Endodermal cell (in vitro differentiated cells): ENCODE measurements at regions not wholly inside any gene's neighbourhood (a gene's known extent, or its start where the extent isn't known, plus 50 kb on each side); places are given as distances from the start of the nearest gene placed in this dataset.
"Not testable (repeated sequence)": the region's sequence is repeated elsewhere in the genome, so short reads cannot be mapped to it uniquely, and the experiment has no call there.

Source experiments
- DNase-seq: peaks from one replicate; pipeline ENCODE4 v3.0.0-alpha.2; 2017
- H3K27ac ChIP-seq: 2 replicates; pipeline ENCODE4 v1.5.1; 2013; ENCODE audit warnings: mild to moderate bottlenecking, low read depth, low read length, moderate library complexity
- H3K27me3 ChIP-seq: 2 replicates; pipeline ENCODE4 v1.6.1; 2013; ENCODE audit warnings: mild to moderate bottlenecking, low read length, moderate library complexity; ENCODE audit not compliant: insufficient read depth, control insufficient read depth, poor library complexity, severe bottlenecking
- H3K36me3 ChIP-seq: 2 replicates; pipeline ENCODE4 v1.7.0; 2013; ENCODE audit warnings: mild to moderate bottlenecking, low read length, moderate library complexity; ENCODE audit not compliant: control insufficient read depth, insufficient read depth
- H3K4me1 ChIP-seq: one replicate; pipeline ENCODE4 v1.7.0; 2013; ENCODE audit warnings: low read length; ENCODE audit not compliant: control insufficient read depth, insufficient read depth
- H3K4me3 ChIP-seq: 2 replicates; pipeline ENCODE4 v1.5.1; 2013; ENCODE audit warnings: mild to moderate bottlenecking, low read length, moderate library complexity
- H3K9ac ChIP-seq: 2 replicates; pipeline ENCODE4 v1.6.1; 2013; ENCODE audit warnings: mild to moderate bottlenecking, low read length, moderate library complexity; ENCODE audit not compliant: poor library complexity, severe bottlenecking; ENCODE audit errors: extremely low read depth
- H3K9me3 ChIP-seq: 2 replicates; pipeline ENCODE4 v1.6.1; 2013; ENCODE audit warnings: mild to moderate bottlenecking, low read length, moderate library complexity; ENCODE audit not compliant: control insufficient read depth
- H3K27ac Mint-ChIP-seq: 2 replicates; pipeline ENCODE4 v1.8.0; 2020; ENCODE audit warnings: mixed read lengths
- H3K27me3 Mint-ChIP-seq: 2 replicates; pipeline ENCODE4 v1.8.0; 2021; ENCODE audit warnings: mild to moderate bottlenecking, mixed read lengths; ENCODE audit not compliant: insufficient read depth
- H3K36me3 Mint-ChIP-seq: 2 replicates; pipeline ENCODE4 v1.8.0; 2020; ENCODE audit warnings: low read depth, mixed read lengths
- H3K4me1 Mint-ChIP-seq: 2 replicates; pipeline ENCODE4 v1.8.0; 2020; ENCODE audit warnings: mixed read lengths
- H3K4me3 Mint-ChIP-seq: 2 replicates; pipeline ENCODE4 v1.8.0; 2020; ENCODE audit warnings: mild to moderate bottlenecking, moderate library complexity, mixed read lengths
- H3K9me3 Mint-ChIP-seq: 2 replicates; pipeline ENCODE4 v1.8.0; 2020; ENCODE audit warnings: mild to moderate bottlenecking, mixed read lengths
- WGBS, 2 experiments: methylation state at CpG; one replicate each; pipeline versions ENCODE4 v1.1.5 to v1.1.7; 2013; ENCODE audit warnings: missing lambda C conversion rate in 2 of 2, mixed read lengths in 1 of 2; ENCODE audit not compliant: insufficient coverage in 1 of 2, insufficient read length in 1 of 2; 5-methylcytosine and 5-hydroxymethylcytosine counted together
- TF ChIP-seq, protein P1 (sequence below): fragments of 200-600 bp; sonication (generic); conservative IDR thresholded peaks from 2 replicates; pipeline ENCODE4 v1.5.0; 2021; ENCODE audit warnings: antibody characterized with exemption, mild to moderate bottlenecking

DNA sequence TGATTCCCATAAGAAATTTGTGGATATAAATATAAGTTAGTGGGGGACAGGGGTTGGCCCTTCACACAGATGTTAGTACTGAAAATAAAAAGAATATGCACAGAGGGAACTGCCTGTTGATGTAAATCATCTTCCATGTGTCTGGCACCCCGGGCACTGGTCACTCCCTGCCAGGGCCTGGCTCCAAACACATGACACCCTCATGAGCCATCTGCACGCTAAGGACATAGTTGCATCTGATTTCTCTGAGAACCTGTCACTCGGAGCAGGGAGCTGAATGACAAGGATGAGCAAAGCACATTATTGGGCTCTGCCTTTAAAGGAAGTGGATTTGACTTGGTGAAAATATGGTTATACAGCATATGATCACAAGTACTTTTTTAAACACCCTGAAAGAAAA is 66.2 kb upstream of the TSC22D2 start:
- Histone ChIP-seq H3K36me3 (no peaks in the 10 kb centered on the region), H3K9ac (no peak overlapping the region), H3K27ac (no peak overlapping the region), H3K4me1 (no peaks in the 10 kb centered on the region), H3K9me3 (peaks cover 4% of the 10 kb centered on the region), H3K4me3 (no peak overlapping the region), H3K27me3 (no peaks in the 10 kb centered on the region)
- Mint-ChIP-seq H3K27me3 (no peaks in the 10 kb centered on the region), H3K36me3 (no peaks in the 10 kb centered on the region), H3K27ac (no peak overlapping the region), H3K9me3 (no peaks in the 10 kb centered on the region), H3K4me3 (no peak overlapping the region), H3K4me1 (peaks cover 12% of the 10 kb centered on the region)
- TF ChIP-seq, protein P1, sequence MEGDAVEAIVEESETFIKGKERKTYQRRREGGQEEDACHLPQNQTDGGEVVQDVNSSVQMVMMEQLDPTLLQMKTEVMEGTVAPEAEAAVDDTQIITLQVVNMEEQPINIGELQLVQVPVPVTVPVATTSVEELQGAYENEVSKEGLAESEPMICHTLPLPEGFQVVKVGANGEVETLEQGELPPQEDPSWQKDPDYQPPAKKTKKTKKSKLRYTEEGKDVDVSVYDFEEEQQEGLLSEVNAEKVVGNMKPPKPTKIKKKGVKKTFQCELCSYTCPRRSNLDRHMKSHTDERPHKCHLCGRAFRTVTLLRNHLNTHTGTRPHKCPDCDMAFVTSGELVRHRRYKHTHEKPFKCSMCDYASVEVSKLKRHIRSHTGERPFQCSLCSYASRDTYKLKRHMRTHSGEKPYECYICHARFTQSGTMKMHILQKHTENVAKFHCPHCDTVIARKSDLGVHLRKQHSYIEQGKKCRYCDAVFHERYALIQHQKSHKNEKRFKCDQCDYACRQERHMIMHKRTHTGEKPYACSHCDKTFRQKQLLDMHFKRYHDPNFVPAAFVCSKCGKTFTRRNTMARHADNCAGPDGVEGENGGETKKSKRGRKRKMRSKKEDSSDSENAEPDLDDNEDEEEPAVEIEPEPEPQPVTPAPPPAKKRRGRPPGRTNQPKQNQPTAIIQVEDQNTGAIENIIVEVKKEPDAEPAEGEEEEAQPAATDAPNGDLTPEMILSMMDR: no peak
- 90% methylated on average over 3 of the region's 3 CpGs; no CpG with 5 or more reads in 1 of the 2 experiments for WGBS, 2 experiments
- no peak for DNase-seq

DNA sequence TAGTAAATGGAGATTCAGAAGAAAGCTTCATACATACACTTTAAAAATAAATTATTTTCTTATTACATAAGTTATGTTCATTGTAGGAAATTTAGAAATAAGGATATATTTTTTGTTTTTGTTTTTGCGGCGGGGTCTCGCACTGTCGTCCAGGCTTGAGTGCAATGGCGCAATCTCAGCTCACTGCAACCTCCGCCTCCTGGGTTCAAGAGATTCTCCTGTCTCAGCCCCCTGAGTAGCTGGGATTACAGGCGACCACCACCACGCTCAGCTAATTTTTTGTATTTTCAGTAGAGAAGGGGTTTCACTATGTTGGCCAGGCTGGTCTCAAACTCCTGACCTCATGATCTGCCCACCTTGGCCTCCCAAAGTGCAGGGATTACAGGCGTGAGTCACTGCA is 71.7 kb upstream of the TSC22D2 start:
- H3K27ac ChIP-seq, H3K4me3 ChIP-seq, DNase-seq, H3K4me3 Mint-ChIP-seq, H3K9me3 Mint-ChIP-seq, H3K4me1 ChIP-seq, H3K36me3 Mint-ChIP-seq, H3K9ac ChIP-seq, H3K9me3 ChIP-seq, H3K27ac Mint-ChIP-seq, H3K27me3 Mint-ChIP-seq, H3K4me1 Mint-ChIP-seq, H3K27me3 ChIP-seq, H3K36me3 ChIP-seq: not testable (repeated sequence)
- 74 to 90% methylated on average over 4 to 9 of the region's 9 CpGs for WGBS, 2 experiments

DNA sequence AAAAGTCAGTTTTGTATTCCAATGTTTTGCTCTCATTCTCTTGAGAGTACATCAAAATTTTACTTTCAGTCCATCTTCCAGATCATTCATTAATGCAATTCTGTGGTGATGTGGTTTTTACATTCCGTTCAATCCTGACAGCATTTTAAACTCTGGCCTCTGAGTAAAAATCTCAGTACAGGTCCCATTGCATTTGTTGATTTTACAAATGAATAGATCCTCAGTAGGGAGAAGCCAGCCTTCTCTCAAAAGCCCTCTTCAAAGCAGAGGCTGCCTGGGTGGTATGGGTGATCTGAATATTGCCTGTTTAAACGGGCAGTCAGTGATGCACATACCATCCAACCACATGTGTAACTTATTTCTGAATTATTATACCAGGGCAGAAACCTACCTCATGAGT is 72.5 kb upstream of the TSC22D2 start:
- no peak overlapping the region for H3K4me3 Mint-ChIP-seq

DNA sequence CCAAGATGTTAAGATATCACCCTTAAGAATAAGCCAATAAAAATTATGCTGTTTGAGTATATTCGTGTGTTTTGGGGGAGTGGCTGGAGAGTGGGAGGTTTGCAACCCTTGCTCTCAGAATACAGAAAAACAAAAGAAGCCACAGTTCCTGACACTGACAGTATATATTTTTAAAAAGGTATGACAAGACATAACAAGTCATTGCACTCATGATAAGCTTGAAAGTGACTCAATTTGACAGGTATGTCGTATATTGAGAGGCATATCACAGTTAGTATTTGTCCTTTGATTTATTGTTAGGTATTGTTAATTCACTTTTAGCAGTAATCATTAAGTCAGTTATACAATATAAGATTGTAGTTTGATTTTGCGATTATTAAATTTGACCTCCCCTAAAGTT is 73.1 kb upstream of the TSC22D2 start:
- no peaks in the 10 kb centered on the region for H3K27me3 ChIP-seq
- H3K27ac ChIP-seq: no peak overlapping the region
- no peak overlapping the region for H3K9ac ChIP-seq
- no peaks in the 10 kb centered on the region for H3K4me1 ChIP-seq
- peaks cover 3% of the 10 kb centered on the region for H3K4me1 Mint-ChIP-seq
- no peaks in the 10 kb centered on the region for H3K36me3 ChIP-seq
- no peaks in the 10 kb centered on the region for H3K9me3 Mint-ChIP-seq
- no peak overlapping the region for H3K27ac Mint-ChIP-seq
- DNase-seq: no peak
- TF ChIP-seq, protein P1: no peak
- no peak overlapping the region for H3K4me3 ChIP-seq
- no peak overlapping the region for H3K4me3 Mint-ChIP-seq
- peaks cover 4% of the 10 kb centered on the region for H3K9me3 ChIP-seq
- WGBS, 2 experiments: 90 to 96% methylated on average over 1 to 2 of the region's 3 CpGs
- H3K36me3 Mint-ChIP-seq: no peaks in the 10 kb centered on the region
- H3K27me3 Mint-ChIP-seq: no peaks in the 10 kb centered on the region

More for the DNA sequence above, 72.5 kb upstream of the TSC22D2 start:
- Mint-ChIP-seq H3K27ac (no peak overlapping the region), H3K36me3 (no peaks in the 10 kb centered on the region), H3K4me1 (peaks cover 3% of the 10 kb centered on the region), H3K9me3 (no peaks in the 10 kb centered on the region), H3K27me3 (no peaks in the 10 kb centered on the region)
- 20 to 54% methylated on average over 1 to 2 of the region's 2 CpGs for WGBS, 2 experiments
- H3K27me3 ChIP-seq: no peaks in the 10 kb centered on the region
- no peak for DNase-seq
- no peaks in the 10 kb centered on the region for H3K36me3 ChIP-seq
- no peaks in the 10 kb centered on the region for H3K4me1 ChIP-seq
- H3K4me3 ChIP-seq: no peak overlapping the region
- H3K9me3 ChIP-seq: peaks cover 4% of the 10 kb centered on the region
- no peak overlapping the region for H3K27ac ChIP-seq
- TF ChIP-seq, protein P1: no peak
- no peak overlapping the region for H3K9ac ChIP-seq
